NOMO-1 treated with DMSO at 0.1 percent for 48 hours (cell line): ENCODE measurements at regions not wholly inside any gene's neighbourhood (a gene's known extent, or its start where the extent isn't known, plus 50 kb on each side); places are given as distances from the start of the nearest gene placed in this dataset.

ENCODE experiments used
- DNase-seq: peaks from one replicate; lab custom pipeline; 2025; ENCODE audit not compliant: unreplicated experiment; lab: John Stamatoyannopoulos, UW

DNA sequence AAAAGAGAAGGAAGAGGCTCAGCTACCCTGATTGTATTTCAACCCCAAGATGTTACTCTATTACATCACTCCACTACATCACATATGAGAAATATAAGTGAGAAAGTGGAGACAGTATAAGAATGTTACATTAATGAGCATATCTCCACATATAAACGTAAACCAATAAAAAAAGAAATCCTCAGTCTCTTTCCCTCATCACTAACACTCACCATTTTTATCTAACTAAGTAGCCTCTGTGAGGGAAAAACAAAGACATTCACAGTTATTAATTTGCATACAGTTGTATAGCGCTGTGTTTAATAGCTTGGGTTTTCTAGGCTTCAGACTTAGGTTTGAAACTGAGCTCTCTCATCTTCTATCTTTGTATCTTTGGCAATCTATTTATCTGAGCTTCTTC, 489.1 kb upstream of the LRRTM4 start:
- DNase-seq, result no peak

DNA sequence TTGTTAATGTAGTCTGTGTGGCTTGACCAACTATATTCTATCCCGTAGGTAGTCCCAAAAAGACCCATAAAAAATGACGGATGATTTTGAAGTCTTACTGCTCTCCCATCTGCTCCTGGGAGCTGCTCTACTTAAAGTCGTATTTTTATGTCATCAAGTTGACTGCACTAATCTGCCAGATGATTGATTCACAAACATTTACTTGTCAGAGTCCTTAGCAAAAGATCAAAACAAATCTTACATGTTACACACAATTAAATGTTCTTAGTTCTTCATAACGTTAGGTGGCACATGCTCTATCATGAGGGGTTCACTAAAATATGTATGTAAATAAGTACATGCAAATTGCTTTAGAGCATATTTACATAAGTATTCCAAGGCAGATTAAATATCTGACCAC, 498.3 kb upstream of the LRRTM4 start:
- no peak for DNase-seq

DNA sequence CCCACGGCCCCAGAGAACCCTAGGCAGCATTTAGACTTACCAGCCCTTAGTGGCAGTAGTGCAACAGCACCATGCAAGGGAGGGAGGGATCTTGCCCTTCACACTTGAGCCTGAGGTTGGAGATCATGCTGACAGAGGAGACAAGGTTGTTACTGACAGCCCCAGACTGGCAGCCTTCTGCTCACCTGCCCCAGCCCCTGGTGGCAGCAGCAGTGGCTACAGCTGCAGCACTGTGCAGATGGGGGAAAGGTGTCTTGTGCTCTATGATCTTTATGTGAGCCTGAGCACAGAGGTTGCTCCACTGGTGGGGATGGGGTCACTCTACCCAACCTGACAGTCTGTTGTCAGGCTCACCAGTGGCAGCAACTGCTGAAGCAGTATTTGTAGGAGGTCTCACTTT, 501.2 kb upstream of the LRRTM4 start:
- no peak for DNase-seq

DNA sequence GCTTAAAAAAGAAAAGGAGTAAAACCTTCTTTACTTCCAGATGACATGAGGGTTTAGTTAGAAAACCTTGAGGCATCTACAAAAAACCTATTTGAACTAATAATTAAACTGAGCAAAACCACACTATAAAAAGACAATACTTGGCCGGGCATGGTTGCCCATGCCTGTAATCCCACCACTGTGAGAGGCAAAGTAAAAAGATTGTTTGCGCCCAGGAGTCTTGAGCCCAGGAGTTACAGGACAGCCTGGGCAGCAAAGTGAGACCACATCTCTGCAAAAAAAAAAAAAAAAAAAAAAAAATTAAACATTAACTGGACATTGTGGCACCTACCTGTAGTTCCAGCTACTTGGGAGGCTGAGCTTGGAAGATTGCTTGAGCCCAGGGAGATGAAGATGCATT, 502.8 kb upstream of the LRRTM4 start:
- no peak for DNase-seq

DNA sequence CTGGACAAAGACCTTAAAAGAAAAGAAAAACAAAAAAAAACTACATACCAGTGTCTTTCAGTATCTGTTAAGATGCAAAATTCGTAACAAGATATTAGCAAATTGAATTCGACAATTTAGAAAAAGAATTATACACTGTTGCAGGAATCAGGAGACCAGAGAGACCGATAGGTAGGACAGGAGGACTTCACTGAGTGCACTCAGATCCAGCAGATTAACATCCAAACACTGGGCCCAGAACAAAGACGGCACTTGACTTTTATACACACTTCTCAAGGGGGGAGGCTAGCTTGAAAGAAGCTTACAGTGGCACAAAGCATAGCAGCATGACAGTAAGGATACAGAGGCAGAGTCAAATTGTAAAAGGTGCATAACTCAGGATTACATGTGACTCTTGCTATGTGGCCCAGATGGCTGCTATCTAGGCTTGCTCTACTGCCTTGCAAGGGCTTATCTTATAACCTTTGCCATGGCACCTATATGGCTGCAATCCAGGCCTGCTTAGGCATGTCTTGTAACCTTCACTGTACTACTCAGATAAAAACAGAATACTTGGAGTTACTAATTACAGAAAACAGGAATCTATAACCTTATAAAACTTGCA, 507.3 kb upstream of the LRRTM4 start:
- no peak for DNase-seq

DNA sequence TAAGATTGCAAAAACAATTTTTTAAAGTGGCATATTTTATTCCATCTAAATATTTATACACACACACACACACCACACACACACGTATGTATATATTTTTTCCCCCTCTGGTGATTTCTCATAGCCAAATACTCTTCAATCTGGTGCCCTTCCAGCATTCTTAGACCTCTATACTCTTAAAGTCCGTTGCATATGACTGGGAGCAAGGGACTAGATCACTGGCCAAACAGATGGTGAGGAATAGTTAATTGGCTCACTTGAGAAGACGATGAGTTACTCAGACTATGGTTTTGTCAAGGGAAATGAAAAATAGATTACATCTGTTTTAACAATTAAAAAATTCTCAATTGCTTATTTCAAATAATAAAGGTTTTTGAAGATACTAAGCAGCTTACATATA, 512.5 kb upstream of the LRRTM4 start:
- DNase-seq, result no peak

DNA sequence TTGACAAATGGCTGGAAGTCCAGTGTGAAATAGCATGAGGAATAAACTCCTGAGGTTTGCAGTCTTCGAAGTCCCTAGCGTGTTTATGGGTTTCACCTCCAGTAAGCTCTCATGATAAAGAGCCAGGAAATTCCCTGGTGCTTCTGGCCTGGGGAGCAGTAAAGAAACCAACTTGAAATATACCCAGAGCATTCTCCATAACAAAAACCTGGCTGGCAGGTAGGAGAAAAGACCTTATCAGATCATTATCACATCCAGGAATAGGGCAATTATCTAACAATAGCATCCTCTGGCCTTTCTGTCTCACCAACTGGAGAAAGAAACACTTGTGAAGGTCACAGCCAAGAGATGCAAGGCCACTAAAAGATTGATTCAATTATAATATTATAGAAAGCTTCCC, 513.6 kb upstream of the LRRTM4 start:
- no peak for DNase-seq

DNA sequence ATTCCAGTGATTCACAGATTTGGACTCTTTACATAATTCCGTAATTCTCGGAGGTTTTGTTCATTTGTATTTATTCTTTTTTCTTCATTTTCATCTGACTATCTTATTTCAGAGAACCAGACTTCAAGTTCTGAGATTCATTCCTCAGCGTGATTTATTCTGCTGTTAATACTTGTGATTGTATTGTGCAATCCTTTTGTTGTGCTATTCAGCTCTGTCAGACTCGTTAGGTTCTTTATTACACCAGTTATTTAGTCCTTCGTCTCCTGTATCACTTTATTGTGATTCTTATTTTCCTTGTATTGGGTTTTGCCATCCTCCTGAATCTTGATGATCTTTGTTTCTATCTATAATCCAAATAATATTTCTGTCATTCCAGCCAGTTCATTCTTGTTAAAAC, 529.3 kb upstream of the LRRTM4 start:
- DNase-seq, result no peak

DNA sequence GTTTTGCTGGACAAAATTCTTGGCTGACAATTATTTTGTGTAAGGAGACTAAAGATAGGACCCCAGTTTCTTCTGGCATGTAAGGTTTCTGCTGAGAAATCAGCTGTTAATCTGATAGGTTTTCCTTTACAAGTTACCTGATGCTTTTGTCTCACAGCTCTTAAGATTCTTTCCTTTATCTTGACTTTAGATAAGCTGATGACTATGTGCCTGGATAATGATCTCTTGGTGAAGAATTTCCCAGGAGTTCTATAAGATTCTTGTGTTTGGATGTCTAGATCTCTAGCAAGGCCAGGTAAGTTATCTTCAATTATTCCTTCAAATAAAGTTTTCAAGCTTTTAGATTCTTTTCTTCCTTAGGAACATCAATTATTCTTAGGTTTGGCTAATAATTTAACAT, 534.8 kb upstream of the LRRTM4 start:
- no peak for DNase-seq

DNA sequence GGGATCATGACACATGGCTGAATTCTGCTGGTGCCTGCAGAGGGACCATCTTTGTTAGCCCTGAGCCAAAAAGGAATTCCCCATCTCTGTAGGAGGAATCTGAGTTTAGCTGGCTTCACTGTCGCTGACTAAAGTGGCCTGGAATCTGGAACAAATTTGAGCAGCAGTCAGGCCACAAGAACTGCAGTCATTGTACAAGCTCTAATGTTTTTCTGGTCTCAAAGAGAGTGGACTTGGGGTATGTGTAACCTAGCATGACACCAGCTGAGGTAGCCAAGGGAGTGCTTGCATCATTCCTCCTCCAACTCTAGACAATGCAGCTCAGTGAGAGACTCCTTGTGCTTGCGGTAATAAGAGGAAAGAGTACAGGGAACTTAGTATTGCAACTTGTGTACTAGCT, 539.1 kb upstream of the LRRTM4 start:
- DNase-seq, result no peak

DNA sequence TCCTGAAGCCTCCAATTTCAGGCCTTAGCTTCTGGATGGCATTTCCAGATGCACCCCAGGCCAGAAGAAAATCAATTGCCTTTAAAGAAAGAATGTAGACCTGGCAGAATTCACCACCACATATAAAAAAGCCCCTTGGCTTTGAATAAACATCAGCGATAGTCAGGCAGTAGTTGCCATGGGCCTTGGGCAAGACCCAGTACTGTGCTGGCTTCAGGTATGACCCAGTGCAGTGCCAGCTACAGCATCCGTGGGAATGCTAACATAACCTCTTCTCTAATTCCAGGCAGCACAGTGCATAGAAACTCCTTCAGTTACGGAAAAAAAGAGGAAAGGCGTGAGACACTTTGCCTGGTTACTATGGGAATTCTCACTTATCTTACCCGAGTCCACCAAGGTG, 539.6 kb upstream of the LRRTM4 start:
- no peak for DNase-seq

DNA sequence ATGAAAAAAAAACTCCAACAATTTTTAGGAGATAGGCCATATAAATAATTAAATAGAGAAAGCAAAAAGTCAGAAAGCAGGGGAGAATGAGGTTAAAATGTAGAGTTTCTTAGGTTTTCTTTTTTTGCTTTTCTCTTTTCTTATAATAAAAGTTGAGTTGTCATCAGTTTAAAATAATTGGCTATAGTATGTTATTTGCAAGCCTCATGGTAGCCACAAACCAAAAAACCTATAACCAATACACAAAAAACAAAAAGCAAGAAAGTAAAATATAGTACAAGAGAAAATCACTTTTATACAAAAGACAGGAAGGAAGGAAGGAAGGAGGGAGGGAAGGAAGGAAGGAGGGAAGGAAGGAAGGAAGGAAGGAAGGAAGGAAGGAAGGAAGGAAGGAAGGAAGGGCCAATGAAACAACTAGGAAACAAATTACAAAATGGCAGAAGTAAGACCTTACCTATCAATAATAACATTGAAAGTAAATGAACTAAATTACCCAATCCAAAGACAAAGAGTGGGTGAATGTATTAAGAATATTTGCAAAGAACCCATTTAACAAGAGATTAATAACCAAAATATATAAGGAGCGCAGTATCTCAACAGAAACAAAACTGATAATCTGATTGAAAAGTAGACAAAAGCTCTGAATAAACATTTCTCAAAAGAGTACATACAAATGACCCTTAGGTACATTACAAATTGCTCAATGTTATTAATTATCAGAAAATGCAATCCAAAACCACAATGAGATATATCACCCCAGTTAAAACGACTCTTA, 541.3 kb upstream of the LRRTM4 start:
- no peak for DNase-seq

DNA sequence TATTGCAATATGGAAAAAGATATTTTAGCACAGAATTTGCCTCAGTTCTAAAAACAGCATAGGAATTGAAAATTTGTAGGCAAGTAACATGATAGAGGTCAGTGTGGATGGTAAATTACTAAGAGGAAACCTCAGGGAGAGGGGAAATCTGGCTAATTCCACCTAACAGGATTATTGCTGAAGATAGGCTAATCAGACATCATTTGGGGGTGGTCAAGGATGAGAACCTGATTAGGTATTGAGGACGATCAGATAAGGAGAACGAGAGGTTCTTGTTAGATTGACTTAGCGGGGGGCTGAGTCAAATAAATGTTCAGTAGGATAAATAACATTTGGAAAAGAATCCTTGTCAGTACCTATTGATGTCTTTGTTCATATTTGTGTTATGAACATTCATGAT, 543.2 kb upstream of the LRRTM4 start:
- DNase-seq, result no peak

DNA sequence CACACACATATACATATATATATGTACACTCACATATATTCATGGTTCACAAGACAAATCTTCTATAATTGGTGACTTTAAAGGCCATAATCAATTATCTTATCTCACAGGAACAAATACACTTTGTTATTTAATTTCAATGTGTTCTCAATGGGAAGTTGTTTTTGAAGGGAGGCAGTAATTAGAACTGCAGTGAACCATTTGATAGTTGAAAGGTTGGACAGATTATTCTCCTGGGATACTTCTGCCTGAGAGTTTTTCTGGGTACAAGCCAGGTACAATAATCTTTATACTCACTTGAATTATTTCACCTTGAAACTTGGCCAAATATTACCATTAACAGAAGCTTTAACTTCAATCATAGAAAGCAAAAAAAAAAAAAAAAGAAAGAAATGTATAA, 546.6 kb upstream of the LRRTM4 start:
- no peak for DNase-seq

DNA sequence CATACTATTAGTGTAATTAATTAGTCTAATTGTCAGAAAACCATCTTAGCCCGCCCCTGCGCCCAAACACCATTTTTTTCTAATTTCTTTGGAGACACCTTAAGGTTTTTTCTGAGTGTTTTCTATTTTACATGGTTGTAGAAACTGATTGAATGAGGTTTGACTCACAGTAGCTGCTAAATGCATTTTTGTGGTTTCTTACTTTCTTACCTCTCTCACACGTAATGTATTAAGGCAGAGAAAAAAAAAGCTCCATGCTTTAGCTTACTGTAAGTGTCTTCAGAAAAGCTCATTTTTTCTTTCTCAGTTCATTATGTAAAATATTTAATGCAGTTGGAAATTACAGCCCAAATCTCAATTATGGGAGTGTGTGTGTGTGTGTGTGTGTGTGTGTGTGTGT, 548.5 kb upstream of the LRRTM4 start:
- no peak for DNase-seq

DNA sequence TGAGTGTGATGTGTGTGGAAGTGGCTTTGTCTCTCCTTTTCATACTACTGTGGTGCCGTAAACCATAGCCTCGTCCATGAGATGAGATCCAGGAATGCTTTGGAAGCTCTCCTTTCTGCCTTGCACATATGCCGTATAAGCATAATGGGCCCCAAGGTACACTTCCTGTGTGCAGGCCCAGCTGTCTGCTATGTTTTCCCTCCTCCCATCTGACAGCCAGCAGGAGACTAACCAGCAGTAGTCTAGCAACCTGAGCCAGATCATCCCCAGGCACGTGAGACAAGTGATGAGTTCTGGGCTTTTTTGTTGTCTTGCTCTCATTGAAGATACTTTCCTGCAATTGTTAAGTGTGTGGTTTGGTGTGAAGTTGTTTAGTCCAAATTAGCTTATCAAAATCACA, 555.5 kb upstream of the LRRTM4 start:
- no peak for DNase-seq

DNA sequence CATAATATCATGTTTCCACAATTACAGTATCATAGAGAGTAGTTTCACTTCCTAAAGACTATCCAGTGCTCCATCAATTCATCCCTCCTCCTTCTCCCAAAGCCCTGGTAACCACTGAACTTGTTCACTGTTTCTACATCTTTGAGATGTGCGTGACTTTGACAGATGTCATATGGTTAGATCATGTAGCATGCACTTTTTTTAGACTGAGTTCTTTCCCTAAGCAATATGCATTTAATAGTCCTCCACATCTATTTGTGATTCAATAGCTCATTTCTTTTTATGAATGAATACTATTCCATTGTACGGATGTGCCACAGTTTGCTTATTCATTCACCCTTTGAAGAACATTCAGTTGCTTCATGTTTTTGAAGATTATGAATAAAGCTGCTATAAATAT, 560.4 kb upstream of the LRRTM4 start:
- DNase-seq, result no peak

DNA sequence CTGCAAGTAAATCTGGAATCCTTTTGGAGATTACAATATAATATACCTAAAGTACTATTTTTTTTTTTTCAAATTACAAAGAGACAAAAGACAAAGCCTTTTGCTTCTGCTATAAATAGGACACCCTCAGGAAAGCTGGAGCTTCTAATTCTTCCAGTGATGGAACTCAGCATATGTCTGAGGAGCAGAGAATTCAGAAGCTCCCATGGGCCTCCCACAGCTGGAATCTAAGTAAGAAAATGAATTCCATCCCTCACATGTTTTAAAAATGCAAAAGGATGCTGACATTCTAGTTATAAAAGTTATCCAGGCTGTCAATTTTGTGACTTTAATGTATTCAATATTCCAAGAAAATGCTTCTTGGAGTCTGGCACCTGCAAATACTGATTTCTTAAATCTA, 571.3 kb upstream of the LRRTM4 start:
- DNase-seq, result no peak

DNA sequence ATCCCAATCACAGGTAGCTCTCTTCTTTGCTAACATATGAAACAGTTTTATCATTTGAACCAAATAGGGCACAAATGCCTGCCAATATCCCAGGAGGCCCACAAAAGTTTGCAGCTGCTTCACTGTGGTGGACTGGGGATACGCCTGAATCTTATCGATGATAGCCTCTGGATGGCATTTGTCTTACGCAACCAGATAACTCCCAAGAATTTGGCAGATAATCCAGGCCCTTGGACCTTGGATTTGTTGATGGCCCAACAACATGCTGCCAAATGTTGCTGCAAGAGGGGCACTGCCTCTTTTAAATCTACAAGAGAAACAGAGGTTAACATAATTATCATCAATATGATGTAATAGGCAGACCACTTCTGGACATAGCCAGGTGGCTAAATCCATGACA, 587.1 kb upstream of the LRRTM4 start:
- DNase-seq, result no peak

DNA sequence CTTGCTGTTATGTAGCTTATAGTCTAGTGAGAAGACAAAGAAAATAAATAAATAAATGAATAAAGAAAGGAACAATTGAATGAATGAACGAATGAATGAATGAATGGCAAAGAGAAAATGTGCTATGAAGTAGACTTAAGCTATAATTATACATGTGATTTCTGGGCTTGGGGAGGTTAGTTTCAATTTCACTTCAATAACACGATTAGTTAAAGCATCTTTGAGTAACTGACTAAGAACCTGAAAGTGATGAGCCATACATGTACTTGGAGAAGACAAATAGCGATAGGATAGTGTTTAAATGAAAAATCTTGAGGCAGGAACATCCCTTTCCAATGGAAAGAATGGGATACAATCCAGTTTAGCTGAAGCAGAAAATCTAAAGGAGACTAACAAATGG, 593.1 kb upstream of the LRRTM4 start:
- no peak for DNase-seq

DNA sequence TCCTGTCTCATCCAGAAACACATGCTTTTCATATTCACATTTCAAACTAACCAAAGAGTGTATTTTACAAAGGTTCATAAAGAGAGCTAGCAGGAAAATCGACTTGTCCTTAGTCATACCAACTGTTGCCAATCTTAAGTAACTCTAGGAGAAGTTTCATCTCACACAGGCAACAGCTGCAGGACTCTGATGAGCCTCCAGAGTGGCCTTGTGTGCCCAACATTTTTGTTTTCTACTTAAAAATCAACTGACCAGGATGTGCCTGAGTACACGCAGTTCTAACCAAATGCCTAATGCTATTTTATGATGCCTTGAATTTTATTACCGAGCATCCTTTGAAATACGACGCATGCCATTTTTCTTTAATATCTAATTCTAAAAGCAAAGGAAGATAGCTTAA, 595.9 kb upstream of the LRRTM4 start:
- DNase-seq, result no peak

DNA sequence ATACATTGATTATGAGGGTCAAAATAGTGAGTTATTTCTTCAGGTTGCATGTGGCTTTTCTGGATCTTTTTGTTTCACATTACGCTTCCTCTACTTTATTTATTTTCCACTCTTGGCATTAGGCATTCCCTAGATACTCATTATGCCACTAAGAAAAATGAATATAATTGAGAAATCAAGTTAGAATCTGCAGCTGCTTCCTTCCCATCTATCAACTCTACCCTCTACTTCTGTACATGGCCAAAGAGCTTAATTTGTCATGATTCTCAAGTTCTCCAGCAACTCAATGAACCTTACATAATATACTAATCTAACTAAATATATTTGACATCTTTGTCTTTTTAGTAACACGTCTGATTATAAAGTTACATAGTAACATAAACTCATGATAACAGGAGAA, 598.1 kb upstream of the LRRTM4 start:
- no peak for DNase-seq

DNA sequence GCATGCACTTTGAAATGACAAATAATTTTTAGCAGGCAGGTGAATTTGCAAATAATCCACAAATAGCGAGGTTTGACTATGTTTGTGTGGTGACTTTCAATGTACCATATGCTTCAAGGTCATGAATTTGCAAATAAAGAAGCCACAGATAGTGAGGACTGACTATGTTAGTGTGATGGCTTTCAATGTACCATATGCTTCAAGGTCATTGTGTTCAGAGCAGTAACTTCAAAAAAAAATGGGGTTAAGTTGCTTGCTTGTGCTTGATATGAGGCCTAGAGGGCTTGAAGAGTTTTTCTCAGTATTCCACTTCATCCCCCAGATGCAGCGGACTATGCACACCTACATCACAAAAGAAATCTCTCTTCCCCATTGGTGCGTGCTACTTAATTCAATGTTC, 602.9 kb upstream of the LRRTM4 start:
- no peak for DNase-seq
